Ovary (tissue), 7 donors: ENCODE measurements at regions not wholly inside any gene's neighbourhood (a gene's known extent, or its start where the extent isn't known, plus 50 kb on each side); places are given as distances from the start of the nearest gene placed in this dataset.

Experiments used
- DNase-seq, 5 donors: peaks; one replicate each; pipeline ENCODE4 v3.0.0-alpha.2; 2019 to 2020
- H3K27ac ChIP-seq, 2 donors: fragments of 200-600 bp; one replicate each; pipeline versions ENCODE4 v1.5.1 to v1.8.0; 2019 to 2022
- H3K27me3 ChIP-seq: fragments of 200-600 bp; one replicate; pipeline ENCODE4 v1.8.0; 2022
- H3K36me3 ChIP-seq: fragments of 200-600 bp; sonication (generic); one replicate; pipeline ENCODE4 v1.5.1; 2019
- H3K4me1 ChIP-seq: one replicate; pipeline ENCODE4 v1.8.1; 2013; ENCODE audit warnings: mild to moderate bottlenecking, moderate library complexity; ENCODE audit not compliant: insufficient read depth
- H3K4me3 ChIP-seq: fragments of 200-600 bp; sonication (generic); one replicate; pipeline ENCODE4 v1.5.1; 2017
- H3K9me3 ChIP-seq, 2 donors: fragments of 200-600 bp in 1 of 2; sonication (generic) in 1 of 2; one replicate each; pipeline versions ENCODE4 v1.5.1 to v1.8.1; 2013 to 2019; ENCODE audit warnings: mild to moderate bottlenecking in 1 of 2, moderate library complexity in 1 of 2
- CTCF ChIP-seq, 3 donors: fragments of 450-650 bp in 2 of 3; fragments of 200-600 bp in 1 of 3; IDR thresholded peaks; one replicate each; pipeline versions ENCODE4 v1.5.1 to v1.8.0; 2016 to 2022; ENCODE audit warnings: antibody characterized with exemption in 3 of 3, mild to moderate bottlenecking in 1 of 3
- EP300 ChIP-seq: sonication (generic); formaldehyde crosslinking; IDR thresholded peaks from one replicate; pipeline ENCODE4 v1.6.1; 2017; ENCODE audit warnings: antibody characterized with exemption
- POLR2A ChIP-seq: fragments of 450-650 bp; IDR thresholded peaks from one replicate; pipeline ENCODE4 v1.6.1; 2017; ENCODE audit warnings: antibody characterized with exemption, mild to moderate bottlenecking, moderate library complexity
- WGBS, 3 donors: extraction: QIAGEN DNeasy Blood & Tissue Kit in 1 of 3; methylation state at CpG; one replicate each; pipeline versions ENCODE4 v1.1.5 to v1.1.7; 2013 to 2017; 5-methylcytosine and 5-hydroxymethylcytosine counted together
- intact Hi-C, 4 donors: fragments of 100-400 bp; cut with DNase I; formaldehyde crosslinking; loops; one replicate each; pipeline versions ENCODE4 v1.11.0 to v1.15.1; 2022 to 2023
- donor health status: DM: no; HTN: no; CAD: no; lungs with moderate emphysema.
- donor health status: DM: no; HTN: no; CAD: no.
- donor health status: Bipolar disorder and iron deficiency.
- donor health status: DM: no; HTN: no; CAD: no.
- donor health status: DM: yes; HTN: yes; CAD: no.

GRCh38 chr4:81528200-81528599 lies 56.5 kb upstream of the RASGEF1B start:
- no peak for DNase-seq
- Histone ChIP-seq H3K36me3 (no peaks in the 10 kb centered on the region), H3K27me3 (no peaks in the 10 kb centered on the region), H3K4me1 (no peaks in the 10 kb centered on the region), H3K4me3 (no peak overlapping the region), H3K27ac (no peak overlapping the region), H3K9me3 (no peaks in the 10 kb centered on the region)
- TF ChIP-seq POLR2A = no peak
- TF ChIP-seq CTCF (IDR thresholded peaks at IDR 0.05) = no peak
- TF ChIP-seq EP300 = no peak
- intact Hi-C loops = no loop called here
- 94 to 100% (median 96%) methylated on average over 2 of the region's 2 CpGs for WGBS, 3 donors

- no peak overlapping the region for H3K4me3 ChIP-seq
- H3K27ac ChIP-seq = no peak overlapping the region
Measured at GRCh38 chr4:81527709-81528108, 56.0 kb upstream of the RASGEF1B start.

GRCh38 chr4:81527115-81527514 lies 55.4 kb upstream of the RASGEF1B start:
- no peaks in the 10 kb centered on the region for H3K36me3 ChIP-seq
- TF ChIP-seq POLR2A = no peak
- no peak for TF ChIP-seq CTCF (IDR thresholded peaks at IDR 0.05)
- intact Hi-C loops = no loop called here
- no peaks in the 10 kb centered on the region for H3K4me1 ChIP-seq
- H3K27ac ChIP-seq = no peak overlapping the region
- no peak overlapping the region for H3K4me3 ChIP-seq
- WGBS, 3 donors = 86 to 95% (median 90%) methylated on average over 4 of the region's 4 CpGs
- no peak for DNase-seq
- H3K27me3 ChIP-seq = no peaks in the 10 kb centered on the region
- H3K9me3 ChIP-seq = no peaks in the 10 kb centered on the region

More at GRCh38 chr4:81527709-81528108, 56.0 kb upstream of the RASGEF1B start:
- 90 to 100% (median 97%) methylated on average over 1 of the region's 1 CpG for WGBS, 3 donors
- no peaks in the 10 kb centered on the region for H3K27me3 ChIP-seq
- DNase-seq = no peak
- H3K36me3 ChIP-seq = no peaks in the 10 kb centered on the region
- no peaks in the 10 kb centered on the region for H3K4me1 ChIP-seq
- TF ChIP-seq EP300 (no peak), POLR2A (no peak), CTCF (IDR thresholded peaks at IDR 0.05) (no peak)
- intact Hi-C loops = no loop called here
- H3K9me3 ChIP-seq = no peaks in the 10 kb centered on the region

GRCh38 chr4:81526706-81527105 lies 55.0 kb upstream of the RASGEF1B start:
- intact Hi-C loops = no loop called here
- no peak for DNase-seq
- H3K27ac ChIP-seq = no peak overlapping the region
- no peaks in the 10 kb centered on the region for H3K9me3 ChIP-seq
- TF ChIP-seq CTCF (IDR thresholded peaks at IDR 0.05) = no peak
- TF ChIP-seq EP300 = no peak
- no peak for TF ChIP-seq POLR2A
- no peak overlapping the region for H3K4me3 ChIP-seq
- 72 to 79% (median 79%) methylated on average over 2 of the region's 2 CpGs for WGBS, 3 donors
- H3K4me1 ChIP-seq = no peaks in the 10 kb centered on the region
- H3K36me3 ChIP-seq = no peaks in the 10 kb centered on the region
- H3K27me3 ChIP-seq = no peaks in the 10 kb centered on the region
